Inflammatory macrophage treated with lipopolysaccharide for 4 hours (primary cell): ENCODE measurements at regions not wholly inside any gene's neighbourhood (a gene's known extent, or its start where the extent isn't known, plus 50 kb on each side); places are given as distances from the start of the nearest gene placed in this dataset.
"Not testable (repeated sequence)": the region's sequence is repeated elsewhere in the genome, so short reads cannot be mapped to it uniquely, and the experiment has no call there.

Source experiments
- DNase-seq: peaks from one replicate; pipeline ENCODE4 v3.0.0-alpha.2; 2020

- DNase-seq = no peak
These were observed 213.9 kb upstream of the SLITRK1 start for GRCh38 chr13:84096216-84096615.

DNA sequence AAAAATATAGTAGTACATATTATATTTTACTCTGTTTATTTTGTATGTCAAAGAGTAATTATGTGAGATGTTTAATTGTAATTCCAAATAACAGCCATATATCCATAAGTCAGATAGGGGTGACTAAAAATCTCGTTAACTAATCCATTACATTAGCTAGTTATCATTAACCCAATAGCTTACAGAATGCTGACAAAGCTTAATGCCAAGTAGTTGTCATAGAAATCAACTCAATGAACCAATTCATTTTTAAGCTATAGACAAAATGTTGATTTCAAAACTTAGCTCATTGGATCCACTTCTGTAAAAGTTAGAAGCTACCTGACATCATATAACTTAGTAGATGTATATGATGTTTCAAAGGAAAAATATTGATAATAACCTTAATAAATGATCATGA, 206.7 kb upstream of the SLITRK1 start:
- DNase-seq = no peak

DNA sequence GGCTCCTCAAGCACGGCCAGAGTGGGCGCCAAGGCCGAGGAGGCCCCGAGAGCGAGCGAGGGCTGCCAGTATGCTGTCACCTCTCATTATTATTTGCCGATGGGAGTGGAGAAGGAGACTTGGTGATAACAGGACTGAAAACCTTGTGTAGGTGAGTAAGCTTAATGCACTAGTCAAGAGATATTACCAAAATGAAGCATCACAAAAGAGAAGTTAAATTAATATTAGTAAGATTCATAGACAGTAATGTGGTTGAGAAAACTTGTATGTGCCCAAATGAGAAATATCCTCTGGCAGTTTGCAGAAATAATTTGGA, 204.5 kb upstream of the SLITRK1 start:
- DNase-seq = no peak

GRCh38 chr13:84086098-84086846, 204.0 kb upstream of the SLITRK1 start:
- not testable (repeated sequence) for DNase-seq

GRCh38 chr13:84082462-84082861, 200.2 kb upstream of the SLITRK1 start:
- no peak for DNase-seq

- no peak for DNase-seq
These were observed 198.7 kb upstream of the SLITRK1 start for GRCh38 chr13:84080748-84081530.

- no peak for DNase-seq
These were observed 195.0 kb upstream of the SLITRK1 start for GRCh38 chr13:84077271-84077670.

GRCh38 chr13:84076280-84076679, 194.0 kb upstream of the SLITRK1 start:
- DNase-seq = no peak

DNA sequence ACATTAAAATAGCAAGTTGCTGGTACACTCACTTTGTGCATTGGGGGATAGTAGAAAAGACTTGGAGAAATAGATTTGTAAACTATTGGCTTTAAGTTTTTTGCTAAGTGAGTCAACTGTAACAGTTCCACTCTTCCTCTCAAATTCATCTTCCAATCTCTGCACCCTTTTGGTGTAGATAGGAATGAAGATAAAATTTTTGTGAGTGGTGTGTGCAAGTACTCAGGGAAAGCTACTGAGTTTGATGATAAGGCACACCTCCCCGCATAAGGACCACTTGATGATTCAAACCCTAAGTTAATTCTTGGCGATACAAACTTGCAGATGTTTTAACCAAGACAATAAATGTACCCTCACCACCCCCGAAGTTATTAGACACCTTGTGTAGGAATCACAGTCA, 168.3 kb upstream of the SLITRK1 start:
- no peak for DNase-seq

- no peak for DNase-seq
These were observed 167.4 kb upstream of the SLITRK1 start for GRCh38 chr13:84049443-84050219.

DNA sequence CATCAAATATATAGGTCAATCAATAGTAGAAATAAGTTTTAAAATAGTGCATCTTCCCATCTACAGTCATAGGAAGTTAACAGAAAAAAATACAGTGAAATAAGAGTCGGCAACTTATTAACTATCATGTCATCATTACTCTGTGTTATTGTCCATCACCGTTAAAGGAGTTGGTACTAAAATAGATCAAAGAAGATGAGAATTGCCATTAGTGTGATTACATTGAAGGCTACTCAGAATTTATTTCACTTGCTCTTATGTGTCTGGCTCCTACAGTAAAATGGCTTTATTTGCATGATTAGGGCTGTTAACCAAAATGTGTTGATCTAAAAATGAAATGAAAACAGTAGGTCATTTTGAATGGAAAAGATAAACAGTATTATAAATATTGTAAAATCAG, 162.5 kb upstream of the SLITRK1 start:
- DNase-seq = no peak

- no peak for DNase-seq
These were observed 155.7 kb upstream of the SLITRK1 start for GRCh38 chr13:84038001-84038400.

DNA sequence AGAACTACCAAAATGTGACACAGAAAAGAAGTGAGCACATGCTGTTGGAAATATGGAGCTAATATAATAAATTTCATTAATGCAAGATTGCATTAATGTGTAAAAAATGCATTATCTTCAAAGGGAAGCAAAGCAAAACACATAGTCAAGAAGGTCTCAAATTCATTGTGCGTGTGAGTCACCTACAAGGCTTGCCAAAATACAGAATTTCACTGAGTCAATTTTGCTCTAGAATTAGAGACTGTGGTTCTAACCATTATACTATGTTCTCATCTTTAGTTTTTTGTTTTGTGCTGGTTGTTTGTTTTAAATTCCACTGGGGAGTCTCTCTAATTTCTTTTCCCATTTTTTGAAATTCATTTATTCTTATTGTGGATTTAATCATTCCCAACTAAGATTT, 149.8 kb upstream of the SLITRK1 start:
- no peak for DNase-seq

DNA sequence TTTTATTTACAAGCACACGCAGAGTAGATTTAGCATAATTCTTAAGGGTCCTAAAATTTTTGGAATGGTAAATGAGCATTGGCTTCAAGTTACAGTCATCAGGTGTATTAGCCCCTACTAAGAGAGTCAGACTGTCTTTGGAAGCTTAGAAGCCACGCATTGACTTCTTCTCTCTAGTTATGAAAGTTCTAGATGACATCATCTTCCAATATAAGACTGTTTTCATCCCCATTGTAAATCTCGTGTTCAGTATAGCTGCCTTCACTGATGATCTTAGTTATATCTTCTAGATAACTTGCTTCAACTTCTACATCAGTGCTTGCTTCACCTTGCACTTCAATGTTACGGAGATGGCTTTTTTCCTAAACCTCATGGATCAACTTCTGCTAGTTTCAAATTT, 148.8 kb upstream of the SLITRK1 start:
- no peak for DNase-seq

DNA sequence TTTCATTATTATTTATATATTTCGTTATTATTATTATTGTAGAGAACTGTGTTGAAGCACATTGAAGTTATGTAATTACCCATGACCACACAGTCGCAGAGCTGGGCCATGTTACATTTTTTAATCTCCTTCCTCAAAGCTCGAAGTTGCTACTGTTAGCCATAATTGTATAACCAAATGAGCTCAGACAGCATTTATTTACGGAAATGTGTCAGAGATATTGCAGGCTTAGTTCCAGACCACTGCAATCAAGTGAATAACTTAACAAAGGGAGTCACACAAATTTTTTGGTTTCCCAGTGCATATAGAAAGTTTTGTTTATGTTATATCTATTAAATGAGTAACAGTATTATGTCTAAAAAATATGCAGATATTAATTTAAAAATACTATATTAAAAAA, 147.1 kb upstream of the SLITRK1 start:
- DNase-seq = no peak

- DNase-seq = no peak
These were observed 143.6 kb upstream of the SLITRK1 start for GRCh38 chr13:84025824-84026223.

DNA sequence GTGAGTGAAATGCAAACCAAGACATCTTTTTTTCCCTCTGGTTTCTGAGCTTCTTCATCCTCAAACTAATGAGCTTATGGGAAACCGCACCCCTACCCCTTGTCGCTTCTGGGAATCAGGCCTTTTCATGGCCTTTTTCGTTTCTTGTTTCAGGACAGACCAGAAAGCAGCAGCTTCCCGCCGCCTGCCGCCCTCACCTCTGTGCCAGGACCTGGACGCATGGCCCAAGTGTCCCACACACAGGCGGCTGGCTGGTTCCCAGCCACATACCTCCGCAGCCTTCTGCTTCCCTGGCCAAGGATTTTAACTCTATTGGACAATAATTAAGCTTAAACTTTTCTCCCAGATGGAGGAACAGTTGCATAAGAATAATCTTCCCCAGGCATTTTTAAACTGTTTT, 114.1 kb upstream of the SLITRK1 start:
- no peak for DNase-seq

DNA sequence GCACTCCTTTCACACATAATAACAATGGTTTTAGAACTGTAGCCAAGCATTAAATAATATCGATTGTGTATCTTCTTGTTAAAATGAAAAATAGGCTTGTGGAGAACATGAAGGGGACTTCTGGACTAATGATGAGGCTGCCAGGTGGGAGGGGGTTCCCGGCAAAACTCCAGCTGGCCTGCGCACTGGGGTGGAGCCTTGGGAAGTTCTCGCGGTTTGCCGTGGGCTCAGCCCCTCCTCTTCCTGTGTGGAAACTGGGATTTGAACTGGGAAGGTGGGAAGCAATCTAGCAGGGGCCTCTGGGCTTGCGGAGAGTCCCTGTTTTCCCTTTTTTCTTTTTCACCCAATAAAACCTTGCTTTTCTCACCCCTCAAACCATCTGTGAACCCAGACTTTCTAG, 113.7 kb upstream of the SLITRK1 start:
- DNase-seq = no peak

DNA sequence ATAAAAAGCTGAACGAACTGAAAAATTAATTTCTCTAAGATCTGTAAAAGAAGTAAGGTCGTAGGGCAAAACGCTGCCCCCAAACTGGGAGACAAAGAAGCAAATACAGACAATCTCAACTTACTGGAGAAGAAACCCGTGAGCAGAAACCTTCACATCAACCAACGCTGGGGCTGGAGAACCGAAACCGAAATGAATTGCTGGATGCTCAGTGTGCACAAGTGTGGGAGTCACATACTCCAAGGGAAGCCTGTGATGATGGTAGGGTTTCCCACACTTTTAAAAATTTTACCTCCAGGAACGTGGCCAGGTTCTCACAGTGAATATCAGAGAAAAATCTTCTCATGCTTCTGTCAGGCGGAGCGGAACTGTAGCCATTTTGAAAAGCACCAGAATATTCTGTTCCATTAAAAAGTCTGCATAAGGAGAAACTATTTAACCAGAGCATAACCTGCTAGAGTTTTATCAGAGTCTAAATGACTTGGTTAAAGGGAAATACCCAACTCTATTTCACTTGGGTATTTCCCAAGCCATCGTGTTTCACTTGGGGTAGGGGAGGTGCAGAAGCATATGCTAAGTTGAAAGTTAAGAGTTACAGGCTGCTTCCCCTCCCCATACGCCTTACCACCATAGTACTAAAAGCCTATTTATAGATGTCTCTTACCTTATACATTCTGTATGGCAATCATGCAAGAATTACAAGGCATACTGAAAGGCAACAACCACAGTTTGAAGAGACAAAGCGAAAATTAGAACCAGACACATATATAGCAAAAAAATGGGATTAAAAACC, 110.5 kb upstream of the SLITRK1 start:
- no peak for DNase-seq

DNA sequence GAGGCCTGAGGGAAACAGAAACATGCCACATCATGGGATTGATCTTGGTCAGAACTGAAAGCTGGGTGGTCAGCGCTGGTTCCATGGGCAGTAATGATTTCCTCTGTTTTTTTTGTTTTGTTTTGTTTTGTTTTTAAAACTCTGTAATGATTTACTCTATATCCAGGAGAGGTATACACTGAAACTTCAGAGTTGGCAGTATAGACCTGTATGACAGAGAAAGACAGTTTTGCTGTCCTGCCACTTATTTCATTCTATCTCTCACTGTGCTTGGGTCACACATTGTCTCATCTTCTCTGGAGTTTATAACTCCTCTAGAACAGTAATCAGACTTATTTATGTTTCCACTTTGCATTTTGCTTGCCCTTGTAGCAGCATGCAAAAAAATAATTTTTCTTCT, 105.1 kb upstream of the SLITRK1 start:
- DNase-seq = no peak

DNA sequence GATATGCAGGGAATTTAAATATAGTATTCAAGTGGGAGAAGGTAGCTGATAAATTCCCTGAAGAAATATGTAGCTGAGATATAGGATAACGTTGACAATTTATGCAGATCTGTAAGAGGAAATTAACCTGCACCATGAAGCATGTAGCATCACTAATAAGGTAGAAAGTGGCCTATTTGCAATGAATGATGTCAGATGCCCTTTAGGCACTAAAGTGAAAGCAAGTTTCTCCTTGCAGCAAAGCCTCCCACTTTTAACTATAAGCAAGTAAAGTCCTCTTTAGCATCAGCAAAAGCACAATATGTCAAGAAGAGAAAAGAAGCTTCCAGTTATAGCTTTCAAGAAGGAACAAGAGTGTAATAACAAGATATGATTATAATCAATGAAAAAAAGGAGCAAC, 102.5 kb upstream of the SLITRK1 start:
- no peak for DNase-seq

GRCh38 chr13:83980331-83980730, 98.1 kb upstream of the SLITRK1 start:
- no peak for DNase-seq

- no peak for DNase-seq
These were observed 93.4 kb upstream of the SLITRK1 start for GRCh38 chr13:83975655-83976165.
